Bronchial epithelial cell (primary cell): ENCODE measurements at regions not wholly inside any gene's neighbourhood (a gene's known extent, or its start where the extent isn't known, plus 50 kb on each side); places are given as distances from the start of the nearest gene placed in this dataset.
A peak's percentile ranks its signal among the peaks of the same experiment; 100 is the strongest.

ENCODE experiments used
- DNase-seq: peaks from one replicate; pipeline ENCODE4 v3.0.0-alpha.2; 2010; ENCODE audit warnings: low read depth
- FAIRE-seq: peaks from 2 replicates; lab custom pipeline; 2011; peaks lifted over from hg19 to GRCh38; lab: Jason Lieb, UNC
- H3K27me3 ChIP-seq: 2 replicates; pipeline ENCODE4 v1.5.1; 2011; ENCODE audit warnings: low read length; ENCODE audit not compliant: control insufficient read depth, insufficient read depth
- H3K36me3 ChIP-seq: 2 replicates; pipeline ENCODE4 v1.5.1; 2011; ENCODE audit warnings: low read length; ENCODE audit not compliant: control insufficient read depth, insufficient read depth
- H3K4me3 ChIP-seq: 2 replicates; pipeline ENCODE4 v1.5.1; 2011; ENCODE audit warnings: mild to moderate bottlenecking, low read depth, low read length, control low read depth
- CTCF ChIP-seq: IDR thresholded peaks from 2 replicates; pipeline ENCODE4 v1.5.1; 2011; ENCODE audit warnings: mild to moderate bottlenecking, moderate library complexity, low read length, control low read depth, inconsistent platforms; ENCODE audit not compliant: insufficient read depth, severe bottlenecking

GRCh38 chr1:119217309-119217828 is 76.9 kb upstream of the WARS2 start:
- Histone ChIP-seq H3K4me3 (no peak overlapping the region), H3K36me3 (no peaks in the 10 kb centered on the region), H3K27me3 (no peaks in the 10 kb centered on the region)
- DNase-seq (no peak), FAIRE-seq (no peak)
- no peak for TF ChIP-seq CTCF

- Histone ChIP-seq H3K27me3 (no peaks in the 10 kb centered on the region), H3K36me3 (no peaks in the 10 kb centered on the region), H3K4me3 (no peak overlapping the region)
- FAIRE-seq (no peak), DNase-seq (no peak)
- no peak for TF ChIP-seq CTCF
Measured at GRCh38 chr1:119219711-119220110, 79.3 kb upstream of the WARS2 start.

- H3K27me3 ChIP-seq: no peaks in the 10 kb centered on the region
- no peak for FAIRE-seq
- TF ChIP-seq CTCF: no peak
- no peaks in the 10 kb centered on the region for H3K36me3 ChIP-seq
- DNase-seq: no peak
- H3K4me3 ChIP-seq: no peak overlapping the region
Measured at GRCh38 chr1:119220991-119221390, 80.5 kb upstream of the WARS2 start.

GRCh38 chr1:119222271-119222670 is 81.8 kb upstream of the WARS2 start:
- FAIRE-seq: no peak
- TF ChIP-seq CTCF: no peak

GRCh38 chr1:119225265-119225664 is 84.8 kb upstream of the WARS2 start:
- Histone ChIP-seq H3K27me3 (no peaks in the 10 kb centered on the region), H3K4me3 (no peak overlapping the region), H3K36me3 (no peaks in the 10 kb centered on the region)
- no peak for TF ChIP-seq CTCF
- FAIRE-seq (no peak), DNase-seq (no peak)

More at GRCh38 chr1:119222271-119222670, 81.8 kb upstream of the WARS2 start:
- H3K27me3 ChIP-seq: no peaks in the 10 kb centered on the region
- no peak overlapping the region for H3K4me3 ChIP-seq
- DNase-seq: no peak
- no peaks in the 10 kb centered on the region for H3K36me3 ChIP-seq

- TF ChIP-seq CTCF: peak; percentile 35
- no peak for FAIRE-seq
Measured at GRCh38 chr1:119225831-119226230, 85.4 kb upstream of the WARS2 start.

More at GRCh38 chr1:119225831-119226230, 85.4 kb upstream of the WARS2 start:
- no peaks in the 10 kb centered on the region for H3K36me3 ChIP-seq
- no peak overlapping the region for H3K4me3 ChIP-seq
- no peaks in the 10 kb centered on the region for H3K27me3 ChIP-seq
- no peak for DNase-seq
